HCT116 (cell line): ENCODE measurements at regions not wholly inside any gene's neighbourhood (a gene's known extent, or its start where the extent isn't known, plus 50 kb on each side); places are given as distances from the start of the nearest gene placed in this dataset.

Experiments used
- ATAC-seq: fragments of 200-7000 bp; cut with Tn5 transposase; 2 replicates; pipeline ENCODE4 v1.9.1; 2020; ENCODE audit warnings: mild to moderate bottlenecking, moderate library complexity
- BruUV-seq: library from RNA; stranded (reverse); fragments of 400-500 nt; replicated peaks from 2 replicates; lab custom pipeline; 2021; lab: Mats Ljungman, UMichigan
- CTCF ChIA-PET: fragments of 300-600 bp; sonication (Branson Sonifier 250); formaldehyde crosslinking; loops from one replicate; lab custom pipeline; 2021; ENCODE audit warnings: antibody characterized with exemption; lab: Charles Lee
- POLR2A ChIA-PET: fragments of 300-600, 350-600 bp; sonication (Branson Sonifier 250); formaldehyde crosslinking; loops from one replicate; lab custom pipeline; 2021; ENCODE audit warnings: antibody characterized with exemption; lab: Charles Lee
- RAD21 ChIA-PET, 2 experiments: fragments of 300-600 bp; sonication (Branson Sonifier 250); formaldehyde crosslinking; loops; one replicate each; lab custom pipeline; 2023; ENCODE audit warnings: low total read pairs in 2 of 2; ENCODE audit not compliant: uncharacterized antibody in 2 of 2, unreplicated experiment in 2 of 2, low non-redundant PET in 1 of 2; lab: Charles Lee
- DNase-seq: peaks from one replicate; pipeline ENCODE4 v3.0.0-alpha.2; 2010; ENCODE audit warnings: low read depth, low spot score
- H2AFZ ChIP-seq: fragments of 200-600 bp; shearing (Covaris generic), sonication (generic); 2 replicates; pipeline ENCODE4 v1.6.1; 2017; ENCODE audit warnings: low read depth, mixed run types, mixed read lengths, antibody characterized with exemption, low read length; ENCODE audit not compliant: poor library complexity, severe bottlenecking
- H3K27ac ChIP-seq: 2 replicates; pipeline ENCODE4 v1.5.1; 2012; ENCODE audit warnings: low read depth, low read length
- H3K27me3 ChIP-seq: fragments of 200-600 bp; sonication (generic); 2 replicates; pipeline ENCODE4 v1.6.1; 2016; ENCODE audit warnings: mixed run types, low read length, mixed read lengths; ENCODE audit not compliant: insufficient read depth
- H3K36me3 ChIP-seq, 2 experiments: fragments of 200-500 bp in 1 of 2; fragments of 200-600 bp in 1 of 2; sonication (Bioruptor generic) in 1 of 2; sonication (generic) in 1 of 2; 2 replicates each; pipeline versions ENCODE4 v1.5.1 to v1.6.1; 2014 to 2016; ENCODE audit warnings: low read length in 2 of 2, inconsistent platforms in 1 of 2, mixed read lengths in 1 of 2, mixed run types in 1 of 2; ENCODE audit not compliant: insufficient read depth in 2 of 2, control insufficient read depth in 1 of 2
- H3K4me1 ChIP-seq, 2 experiments: fragments of 200-600 bp in 1 of 2; sonication (generic) in 1 of 2; 2 replicates each; pipeline versions ENCODE4 v1.5.1 to v1.6.1; 2012 to 2017; ENCODE audit warnings: low read length in 2 of 2, inconsistent platforms in 1 of 2, mild to moderate bottlenecking in 1 of 2, mixed read lengths in 1 of 2, mixed run types in 1 of 2, moderate library complexity in 1 of 2; ENCODE audit not compliant: insufficient read depth in 2 of 2, control insufficient read depth in 1 of 2
- H3K4me2 ChIP-seq: fragments of 200-600 bp; sonication (generic); 2 replicates; pipeline ENCODE4 v1.6.1; 2017; ENCODE audit warnings: mixed run types, low read length, mixed read lengths
- H3K4me3 ChIP-seq, 2 experiments: fragments of 200-600 bp in 1 of 2; sonication (generic) in 1 of 2; replicated peaks in 1 of 2; 2 replicates each; pipeline ENCODE4 v1.5.1; 2011 to 2016; ENCODE audit warnings: low read length in 2 of 2, control low read depth in 1 of 2, low read depth in 1 of 2, mild to moderate bottlenecking in 1 of 2, mixed read lengths in 1 of 2, mixed run types in 1 of 2
- H3K79me2 ChIP-seq: fragments of 200-600 bp; sonication (generic); 2 replicates; pipeline ENCODE4 v1.6.1; 2017; ENCODE audit warnings: mild to moderate bottlenecking, mixed run types, low read length, moderate library complexity, mixed read lengths; ENCODE audit not compliant: insufficient read depth
- H3K9ac ChIP-seq: fragments of 200-600 bp; sonication (generic); 2 replicates; pipeline ENCODE4 v1.6.1; 2016; ENCODE audit warnings: low read length, mixed read lengths
- H3K9me2 ChIP-seq: fragments of 200-600 bp; sonication (generic), shearing (Covaris generic); 2 replicates; pipeline ENCODE4 v1.6.1; 2017; ENCODE audit warnings: mixed run types, mild to moderate bottlenecking, moderate library complexity; ENCODE audit not compliant: insufficient read depth
- H3K9me3 ChIP-seq, 2 experiments: fragments of 200-500 bp in 1 of 2; fragments of 200-600 bp in 1 of 2; sonication (Bioruptor generic) in 1 of 2; sonication (generic) in 1 of 2; 2 replicates each; pipeline ENCODE4 v1.6.1; 2014 to 2017; ENCODE audit warnings: low read length in 2 of 2, mixed read lengths in 2 of 2, inconsistent platforms in 1 of 2, low read depth in 1 of 2, mild to moderate bottlenecking in 1 of 2, mixed run types in 1 of 2, moderate library complexity in 1 of 2; ENCODE audit not compliant: control insufficient read depth in 1 of 2, insufficient read depth in 1 of 2
- H4K20me1 ChIP-seq: fragments of 200-600 bp; sonication (generic), shearing (Covaris generic); 2 replicates; pipeline ENCODE4 v1.6.1; 2017; ENCODE audit warnings: mixed run types, mild to moderate bottlenecking, moderate library complexity; ENCODE audit not compliant: insufficient read depth
- ATF3 ChIP-seq: IDR thresholded peaks from 2 replicates; pipeline ENCODE4 v1.6.1; 2012
- ELF1 ChIP-seq: IDR thresholded peaks from 2 replicates; pipeline ENCODE4 v1.6.1; 2012; ENCODE audit warnings: low read depth, borderline replicate concordance
- EZH2phosphoT487 ChIP-seq: fragments of 200-600 bp; IDR thresholded peaks from 2 replicates; pipeline ENCODE4 v1.6.1; 2018; ENCODE audit warnings: antibody characterized with exemption, borderline replicate concordance
- FOSL1 ChIP-seq: IDR thresholded peaks from 2 replicates; pipeline ENCODE4 v1.6.1; 2012; ENCODE audit warnings: low read depth
- JUND ChIP-seq: IDR thresholded peaks from 2 replicates; pipeline ENCODE4 v1.6.1; 2012
- RAD21 ChIP-seq: IDR thresholded peaks from 2 replicates; pipeline ENCODE4 v1.6.1; 2012; ENCODE audit warnings: low read depth, mild to moderate bottlenecking
- SIN3A ChIP-seq: IDR thresholded peaks from 2 replicates; pipeline ENCODE4 v1.6.1; 2012; ENCODE audit warnings: low read depth
- TCF7L2 ChIP-seq: IDR thresholded peaks from 2 replicates; pipeline ENCODE4 v1.7.0; 2011; ENCODE audit warnings: borderline replicate concordance, inconsistent platforms; ENCODE audit not compliant: insufficient read depth, insufficient read length; ENCODE audit errors: extremely low read depth
- ZBTB33 ChIP-seq: IDR thresholded peaks from 2 replicates; pipeline ENCODE4 v1.6.1; 2011; ENCODE audit warnings: mild to moderate bottlenecking, low read length, moderate library complexity; ENCODE audit not compliant: insufficient replicate concordance; ENCODE audit errors: extremely low read depth
- ZFX ChIP-seq: fragments of 450-650 bp; IDR thresholded peaks from 2 replicates; pipeline ENCODE4 v1.6.1; 2017
- ZNF274 ChIP-seq: fragments of 200-500 bp; sonication (Bioruptor generic); IDR thresholded peaks from 2 replicates; pipeline ENCODE4 v1.6.1; 2014; ENCODE audit warnings: mild to moderate bottlenecking, low read depth, low read length, inconsistent platforms
- intact Hi-C: fragments of 100-400 bp; cut with micrococcal nuclease; formaldehyde crosslinking; loops from 2 replicates; pipeline ENCODE4 v1.10.0; 2022
- TF ChIP-seq, protein P1 (sequence below): IDR thresholded peaks from 2 replicates; pipeline ENCODE4 v1.6.1; 2012
- TF ChIP-seq, protein P2 (sequence below), 3 experiments: fragments of 200-600 bp in 1 of 3; sonication (generic) in 1 of 3; IDR thresholded peaks in 2 of 3; conservative IDR thresholded peaks in 1 of 3; 2 replicates each; pipeline ENCODE4 v1.5.1; 2012 to 2017; ENCODE audit warnings: low read depth in 2 of 3, low read length in 2 of 3, antibody characterized with exemption in 1 of 3, borderline replicate concordance in 1 of 3, control low read depth in 1 of 3, mild to moderate bottlenecking in 1 of 3, mixed read lengths in 1 of 3, mixed run types in 1 of 3, moderate library complexity in 1 of 3; ENCODE audit not compliant: insufficient read depth in 1 of 3

GRCh38 chr14:30016002-30016401, 88.4 kb upstream of the PRKD1 start:
- Histone ChIP-seq H3K27me3 (no peaks in the 10 kb centered on the region), H2AFZ (no peak overlapping the region), H3K9ac (no peak overlapping the region), H3K36me3 (no peaks in the 10 kb centered on the region), H3K9me3 (peaks cover 7 to 19% of the 10 kb centered on the region in 2 experiments; a peak in 2 of 4 replicates), H3K4me3 (no peak overlapping the region), H4K20me1 (no peaks in the 10 kb centered on the region), H3K4me2 (no peak overlapping the region), H3K4me1 (no peaks in the 10 kb centered on the region), H3K27ac (no peak overlapping the region), H3K9me2 (no peaks in the 10 kb centered on the region), H3K79me2 (no peaks in the 10 kb centered on the region)
- ChIA-PET RAD21 (no interaction called here), CTCF (no interaction called here), POLR2A (no interaction called here)
- BruUV-seq = no TSS peak
- ATAC-seq (no peak), DNase-seq (no peak)
- intact Hi-C loops = no loop called here
- TF ChIP-seq JUND (no peak), ATF3 (no peak)
- TF ChIP-seq, protein P1, sequence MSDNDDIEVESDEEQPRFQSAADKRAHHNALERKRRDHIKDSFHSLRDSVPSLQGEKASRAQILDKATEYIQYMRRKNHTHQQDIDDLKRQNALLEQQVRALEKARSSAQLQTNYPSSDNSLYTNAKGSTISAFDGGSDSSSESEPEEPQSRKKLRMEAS = no peak

DNA sequence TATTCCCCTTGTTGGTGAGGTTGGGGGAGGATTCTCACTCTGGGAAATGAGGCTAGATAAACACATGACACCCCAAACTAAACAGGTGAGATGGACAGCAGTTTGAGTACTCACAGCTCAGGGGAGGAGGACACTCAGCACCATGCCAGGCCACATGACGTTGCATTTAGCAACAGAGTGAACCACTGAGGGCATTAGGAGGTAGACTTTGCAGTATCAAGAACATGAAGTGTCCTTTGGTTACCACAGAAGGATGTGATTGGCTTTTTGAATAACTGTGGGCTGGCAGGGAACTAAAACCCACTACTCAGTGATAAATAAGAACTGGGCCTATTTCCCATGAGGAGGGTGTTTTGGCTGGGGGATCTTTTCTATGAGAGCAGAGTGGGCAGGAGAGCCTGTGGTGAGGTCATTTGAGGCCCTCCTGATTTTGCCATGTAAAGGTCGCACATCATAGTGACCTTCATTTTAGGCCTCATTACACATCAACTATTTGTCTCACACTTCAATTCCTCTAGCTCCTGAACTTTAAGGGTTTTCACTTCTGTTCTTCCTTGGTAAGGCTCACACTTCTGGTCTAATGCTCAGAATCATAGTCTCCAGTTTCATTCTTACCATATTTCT, 89.8 kb upstream of the PRKD1 start:
- Histone ChIP-seq H3K4me2 (no peak overlapping the region), H3K4me1 (no peaks in the 10 kb centered on the region), H4K20me1 (no peaks in the 10 kb centered on the region), H3K4me3 (no peak overlapping the region), H3K27me3 (no peaks in the 10 kb centered on the region), H3K27ac (no peak overlapping the region), H3K79me2 (no peaks in the 10 kb centered on the region), H3K9me3 (peaks cover 12 to 15% of the 10 kb centered on the region in 2 experiments; a peak in 2 of 4 replicates), H3K36me3 (no peaks in the 10 kb centered on the region), H3K9ac (no peak overlapping the region), H2AFZ (no peak overlapping the region), H3K9me2 (no peaks in the 10 kb centered on the region)
- CTCF ChIA-PET = no interaction called here
- POLR2A ChIA-PET = no interaction called here
- no TSS peak for BruUV-seq
- DNase-seq = no peak
- RAD21 ChIA-PET = no interaction called here
- intact Hi-C loops = no loop called here
- no peak for ATAC-seq
- no peak for TF ChIP-seq EZH2phosphoT487
- TF ChIP-seq, protein P2, sequence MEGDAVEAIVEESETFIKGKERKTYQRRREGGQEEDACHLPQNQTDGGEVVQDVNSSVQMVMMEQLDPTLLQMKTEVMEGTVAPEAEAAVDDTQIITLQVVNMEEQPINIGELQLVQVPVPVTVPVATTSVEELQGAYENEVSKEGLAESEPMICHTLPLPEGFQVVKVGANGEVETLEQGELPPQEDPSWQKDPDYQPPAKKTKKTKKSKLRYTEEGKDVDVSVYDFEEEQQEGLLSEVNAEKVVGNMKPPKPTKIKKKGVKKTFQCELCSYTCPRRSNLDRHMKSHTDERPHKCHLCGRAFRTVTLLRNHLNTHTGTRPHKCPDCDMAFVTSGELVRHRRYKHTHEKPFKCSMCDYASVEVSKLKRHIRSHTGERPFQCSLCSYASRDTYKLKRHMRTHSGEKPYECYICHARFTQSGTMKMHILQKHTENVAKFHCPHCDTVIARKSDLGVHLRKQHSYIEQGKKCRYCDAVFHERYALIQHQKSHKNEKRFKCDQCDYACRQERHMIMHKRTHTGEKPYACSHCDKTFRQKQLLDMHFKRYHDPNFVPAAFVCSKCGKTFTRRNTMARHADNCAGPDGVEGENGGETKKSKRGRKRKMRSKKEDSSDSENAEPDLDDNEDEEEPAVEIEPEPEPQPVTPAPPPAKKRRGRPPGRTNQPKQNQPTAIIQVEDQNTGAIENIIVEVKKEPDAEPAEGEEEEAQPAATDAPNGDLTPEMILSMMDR (IDR thresholded peaks at IDR 0.05 in 2 of 3, conservative IDR thresholded peaks at IDR 0.05 in 1 of 3; ENCODE audit: borderline replicate concordance in 1 of 3, insufficient read depth in 1 of 3, low read depth in 2 of 3, low read length in 2 of 3) = no peak
- TF ChIP-seq ATF3 = no peak
- no peak for TF ChIP-seq ZFX
- TF ChIP-seq FOSL1 = no peak
- no peak for TF ChIP-seq RAD21
- no peak for TF ChIP-seq ZBTB33
- TF ChIP-seq TCF7L2 = no peak
- TF ChIP-seq ELF1 = no peak
- TF ChIP-seq SIN3A = no peak
- no peak for TF ChIP-seq ZNF274
